GM12874 (cell line): ENCODE measurements at regions not wholly inside any gene's neighbourhood (a gene's known extent, or its start where the extent isn't known, plus 50 kb on each side); places are given as distances from the start of the nearest gene placed in this dataset.

Experiments used
- TF ChIP-seq, protein P1 (sequence below): IDR thresholded peaks from 2 replicates; pipeline ENCODE4 v1.5.1; 2011; ENCODE audit warnings: low read depth, mild to moderate bottlenecking, control low read depth, low read length, moderate library complexity; ENCODE audit not compliant: insufficient read depth

DNA sequence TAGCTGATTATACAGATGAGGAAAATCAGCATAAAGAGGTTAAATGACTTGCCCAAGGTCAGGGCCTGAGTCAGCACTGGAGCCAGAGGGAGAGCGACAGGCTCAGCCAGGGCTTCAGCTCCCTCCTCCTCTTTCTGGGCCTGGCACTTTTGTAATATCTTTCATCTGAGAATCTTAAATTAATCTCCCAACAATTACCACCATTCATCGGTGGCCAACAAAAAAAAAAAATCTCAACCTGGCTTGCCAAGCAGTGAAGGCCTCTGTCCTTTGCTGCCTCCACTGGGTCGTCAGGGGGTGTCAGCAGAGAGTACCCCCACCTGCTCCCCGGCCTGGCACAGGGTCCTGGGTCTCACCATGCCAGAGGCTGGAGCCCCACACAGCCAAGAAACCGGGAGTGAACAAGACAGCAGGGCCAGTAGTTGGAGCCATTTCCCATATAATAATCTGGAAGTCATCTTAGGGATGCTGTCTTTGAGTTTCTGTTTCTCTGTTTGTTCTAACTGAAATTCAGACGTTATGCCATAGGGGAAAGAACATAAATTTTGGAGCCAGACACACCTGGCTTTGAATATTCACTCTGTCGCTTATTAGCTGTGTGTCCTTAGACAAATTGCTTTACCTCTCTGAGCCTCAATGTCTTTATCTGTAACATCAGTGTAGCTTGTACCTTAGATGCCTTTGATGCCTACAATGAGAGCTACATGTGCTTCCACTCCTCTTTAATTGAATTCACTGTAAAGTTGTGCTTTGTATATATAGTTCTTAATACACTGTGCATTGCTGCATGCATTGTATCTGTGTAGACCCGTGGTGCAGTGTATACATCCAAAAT lies 299.9 kb upstream of the MSX2 start:
- TF ChIP-seq, protein P1, sequence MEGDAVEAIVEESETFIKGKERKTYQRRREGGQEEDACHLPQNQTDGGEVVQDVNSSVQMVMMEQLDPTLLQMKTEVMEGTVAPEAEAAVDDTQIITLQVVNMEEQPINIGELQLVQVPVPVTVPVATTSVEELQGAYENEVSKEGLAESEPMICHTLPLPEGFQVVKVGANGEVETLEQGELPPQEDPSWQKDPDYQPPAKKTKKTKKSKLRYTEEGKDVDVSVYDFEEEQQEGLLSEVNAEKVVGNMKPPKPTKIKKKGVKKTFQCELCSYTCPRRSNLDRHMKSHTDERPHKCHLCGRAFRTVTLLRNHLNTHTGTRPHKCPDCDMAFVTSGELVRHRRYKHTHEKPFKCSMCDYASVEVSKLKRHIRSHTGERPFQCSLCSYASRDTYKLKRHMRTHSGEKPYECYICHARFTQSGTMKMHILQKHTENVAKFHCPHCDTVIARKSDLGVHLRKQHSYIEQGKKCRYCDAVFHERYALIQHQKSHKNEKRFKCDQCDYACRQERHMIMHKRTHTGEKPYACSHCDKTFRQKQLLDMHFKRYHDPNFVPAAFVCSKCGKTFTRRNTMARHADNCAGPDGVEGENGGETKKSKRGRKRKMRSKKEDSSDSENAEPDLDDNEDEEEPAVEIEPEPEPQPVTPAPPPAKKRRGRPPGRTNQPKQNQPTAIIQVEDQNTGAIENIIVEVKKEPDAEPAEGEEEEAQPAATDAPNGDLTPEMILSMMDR = no peak

DNA sequence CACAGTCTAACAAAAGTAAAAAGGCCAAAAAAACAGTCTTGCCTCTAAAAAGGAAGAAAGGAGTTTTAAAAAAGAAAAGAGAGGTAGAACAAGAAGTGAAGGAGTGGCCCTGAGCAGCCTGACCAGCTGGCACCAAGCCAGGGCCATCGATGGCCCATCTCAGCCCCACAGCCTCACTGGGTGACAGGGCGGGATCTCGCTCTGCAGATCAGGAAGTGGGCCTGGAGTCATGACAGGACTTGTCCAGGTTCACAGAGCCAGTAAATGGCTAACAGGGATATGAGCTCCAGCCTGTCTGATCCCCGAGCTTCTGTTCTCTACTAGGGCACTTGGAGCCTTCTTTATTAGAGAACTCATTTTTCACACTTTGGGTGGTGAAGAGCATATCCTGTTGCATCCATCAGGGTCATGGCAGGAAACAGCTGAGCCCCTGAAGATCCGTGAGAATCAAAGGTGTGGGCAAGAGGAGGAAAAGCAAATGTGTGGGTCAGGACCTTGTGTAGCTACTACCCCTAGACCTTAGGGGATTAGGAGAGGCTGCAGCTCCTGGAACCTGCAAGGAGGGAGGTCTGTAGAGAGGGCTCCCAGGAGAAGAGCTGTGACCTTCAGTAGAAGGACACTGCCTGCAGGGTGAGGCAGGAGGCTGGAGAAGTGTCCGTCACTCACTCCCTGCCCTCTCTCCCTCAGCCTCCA lies 299.0 kb upstream of the MSX2 start:
- TF ChIP-seq, protein P1 = no peak

- TF ChIP-seq, protein P1 = no peak
Measured at GRCh38 chr5:174425964-174426290, 298.5 kb upstream of the MSX2 start.

DNA sequence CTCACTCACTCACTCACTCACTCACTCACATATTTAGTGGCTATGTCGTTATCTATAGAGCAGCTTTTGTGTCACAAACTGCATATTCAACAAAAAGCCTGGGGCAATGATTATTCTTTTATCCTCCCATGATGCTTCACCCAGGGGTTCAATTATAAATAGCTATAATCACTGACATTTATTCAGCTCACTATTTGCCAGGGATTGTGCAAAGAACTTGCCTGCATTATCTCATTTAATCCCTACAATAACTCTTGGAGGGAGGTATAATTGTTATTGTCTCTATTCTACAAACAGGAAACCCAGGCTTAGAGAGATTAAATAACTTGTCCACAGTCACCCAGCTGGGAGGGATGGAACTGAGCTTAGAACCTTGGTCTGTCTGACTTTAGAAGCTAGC lies 298.0 kb upstream of the MSX2 start:
- TF ChIP-seq, protein P1 = no peak

- TF ChIP-seq, protein P1 = no peak
Measured at GRCh38 chr5:174426851-174427250, 297.5 kb upstream of the MSX2 start.

DNA sequence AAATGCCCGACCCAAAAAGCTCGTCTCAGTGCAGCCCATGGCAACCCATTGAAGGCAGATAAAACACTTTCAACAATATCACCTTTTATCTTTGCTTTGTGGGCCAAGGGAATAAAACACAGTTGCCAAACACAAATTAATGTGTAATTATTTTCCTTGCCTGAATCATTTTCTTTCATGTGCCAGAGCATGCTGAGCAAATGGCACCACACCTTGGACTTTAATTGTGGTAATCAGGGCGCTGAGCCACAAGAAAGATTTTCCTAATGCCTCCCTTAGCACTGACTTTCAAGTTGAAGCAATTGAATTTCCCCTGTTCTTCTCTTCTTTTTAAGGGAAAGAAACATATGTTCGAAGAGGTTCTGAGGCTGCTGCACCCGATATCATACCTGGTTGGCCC lies 297.1 kb upstream of the MSX2 start:
- TF ChIP-seq, protein P1 = no peak

DNA sequence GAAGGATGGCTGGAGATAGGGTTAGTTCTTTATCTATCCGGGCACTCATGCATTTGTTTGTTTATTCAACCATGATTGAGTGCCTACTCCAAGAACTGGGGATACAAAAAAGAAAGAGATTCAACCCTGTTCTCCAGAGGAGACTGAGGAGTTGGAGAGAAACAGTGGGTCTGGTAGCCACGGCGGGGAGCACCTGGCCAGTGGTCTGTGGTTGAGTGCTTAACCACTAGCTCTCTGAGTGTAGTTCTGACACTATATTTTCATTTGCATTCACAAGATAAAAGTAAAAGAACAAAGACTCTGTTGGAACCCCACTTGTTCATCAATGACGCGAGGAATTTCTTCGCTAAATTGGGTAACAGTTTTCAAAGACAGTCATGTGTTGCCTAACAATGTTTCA lies 295.5 kb upstream of the MSX2 start:
- TF ChIP-seq, protein P1 = no peak
